ENCODE measurements at regions not wholly inside any gene's neighbourhood (a gene's known extent, or its start where the extent isn't known, plus 50 kb on each side); places are given as distances from the start of the nearest gene placed in this dataset.

DNA sequence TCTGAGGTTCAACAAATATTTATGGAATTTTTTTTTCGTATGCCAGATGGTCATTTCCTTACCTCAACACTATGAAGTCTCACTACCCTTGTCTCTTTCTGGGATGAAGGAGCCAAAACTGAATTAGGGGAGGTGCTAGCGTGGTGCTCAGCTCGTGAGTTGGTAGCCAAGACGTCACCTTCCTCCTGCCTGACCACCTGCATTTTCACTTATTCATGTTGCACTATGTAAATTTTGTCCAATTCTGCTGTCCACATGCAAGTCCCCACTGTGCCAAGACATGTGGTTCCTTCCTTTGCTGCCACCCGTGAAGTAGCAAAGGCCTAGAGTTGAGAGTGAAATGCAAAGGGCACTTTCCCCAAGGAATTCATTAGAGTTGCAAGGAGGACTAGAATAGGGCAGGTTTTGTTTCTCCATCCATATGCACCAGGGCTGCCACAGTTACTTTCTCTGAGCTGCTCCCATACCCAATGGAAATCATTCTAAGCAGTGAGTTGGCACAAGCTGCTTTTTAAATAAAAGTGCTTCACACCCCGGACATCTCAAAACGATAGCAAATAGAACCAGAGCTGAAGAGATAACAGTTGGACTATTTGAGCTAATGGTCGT lies 591.3 kb upstream of the NOX3 start:
- H3K4me3 ChIP-seq = no peak overlapping the region
- H3K9me2 ChIP-seq (ENCODE audit: insufficient read depth) = no peaks in the 10 kb centered on the region
- H4K20me1 ChIP-seq (ENCODE audit: insufficient read depth) = no peaks in the 10 kb centered on the region
- 32 to 37% methylated on average over 8 of the region's 8 CpGs for WGBS, 2 experiments (ENCODE audit: low coverage in 1 of 2, low lambda C conversion rate in 2 of 2, missing lambda C conversion rate in 2 of 2)
- no peaks in the 10 kb centered on the region for H3K9me3 ChIP-seq (ENCODE audit: low read depth)
- DNase-seq = no peak
- no peaks in the 10 kb centered on the region for H3K4me1 ChIP-seq (ENCODE audit: insufficient read depth)
- no peaks in the 10 kb centered on the region for H3K27me3 ChIP-seq (replicated peaks; ENCODE audit: insufficient read depth)
- H3K79me2 ChIP-seq (ENCODE audit: insufficient read depth) = no peaks in the 10 kb centered on the region
- TF ChIP-seq EZH2 (IDR thresholded peaks at IDR 0.05; ENCODE audit: insufficient read depth, poor library complexity, severe bottlenecking) (no peak), EZH2phosphoT487 (IDR thresholded peaks at IDR 0.05; ENCODE audit: insufficient read depth, low read depth) (no peak)
- H3K27ac ChIP-seq = no peak overlapping the region
- H3K4me2 ChIP-seq (ENCODE audit: unreplicated experiment) = no peak overlapping the region
- H2AFZ ChIP-seq = no peak overlapping the region
- in situ Hi-C loops (cut with MboI) = no loop called here
- H3K36me3 ChIP-seq (ENCODE audit: low read depth) = no peaks in the 10 kb centered on the region
- H3F3A ChIP-seq (ENCODE audit: insufficient read depth) = no peaks in the 10 kb centered on the region
- H3K9ac ChIP-seq = no peak overlapping the region

DNA sequence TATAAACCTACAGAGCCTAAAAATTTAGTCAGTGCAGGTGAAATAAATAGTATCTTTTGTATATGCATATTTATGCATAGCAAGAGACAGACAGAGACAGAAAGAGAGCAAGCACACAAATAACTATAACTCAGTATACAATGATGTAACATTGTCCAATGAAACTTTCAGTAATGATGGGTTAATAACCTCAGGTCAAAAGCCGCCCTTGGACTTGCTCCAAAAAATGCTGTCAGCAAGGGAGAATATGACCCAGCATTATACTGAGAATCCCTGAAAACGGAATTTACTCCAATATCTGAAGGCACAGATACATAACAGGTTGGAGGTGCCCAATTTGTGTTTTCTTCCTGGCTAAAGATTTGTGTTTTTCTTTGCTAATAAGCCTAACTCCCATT lies 590.6 kb upstream of the NOX3 start:
- Histone ChIP-seq H3K4me1 (ENCODE audit: insufficient read depth) (no peaks in the 10 kb centered on the region), H3K4me2 (ENCODE audit: unreplicated experiment) (no peak overlapping the region), H2AFZ (no peak overlapping the region), H3K36me3 (ENCODE audit: low read depth) (no peaks in the 10 kb centered on the region), H3K27ac (no peak overlapping the region), H4K20me1 (ENCODE audit: insufficient read depth) (no peaks in the 10 kb centered on the region), H3K9ac (no peak overlapping the region), H3K79me2 (ENCODE audit: insufficient read depth) (no peaks in the 10 kb centered on the region), H3K4me3 (no peak overlapping the region), H3K9me2 (ENCODE audit: insufficient read depth) (no peaks in the 10 kb centered on the region), H3K9me3 (ENCODE audit: low read depth) (no peaks in the 10 kb centered on the region), H3K27me3 (replicated peaks; ENCODE audit: insufficient read depth) (no peaks in the 10 kb centered on the region), H3F3A (ENCODE audit: insufficient read depth) (no peaks in the 10 kb centered on the region)
- TF ChIP-seq EZH2 (IDR thresholded peaks at IDR 0.05; ENCODE audit: insufficient read depth, poor library complexity, severe bottlenecking) (no peak), EZH2phosphoT487 (IDR thresholded peaks at IDR 0.05; ENCODE audit: insufficient read depth, low read depth) (no peak)
- no peak for DNase-seq
- in situ Hi-C loops (cut with MboI) = no loop called here
- 10 to 23% methylated on average over 2 of the region's 2 CpGs for WGBS, 2 experiments (ENCODE audit: low coverage in 1 of 2, low lambda C conversion rate in 2 of 2, missing lambda C conversion rate in 2 of 2)

DNA sequence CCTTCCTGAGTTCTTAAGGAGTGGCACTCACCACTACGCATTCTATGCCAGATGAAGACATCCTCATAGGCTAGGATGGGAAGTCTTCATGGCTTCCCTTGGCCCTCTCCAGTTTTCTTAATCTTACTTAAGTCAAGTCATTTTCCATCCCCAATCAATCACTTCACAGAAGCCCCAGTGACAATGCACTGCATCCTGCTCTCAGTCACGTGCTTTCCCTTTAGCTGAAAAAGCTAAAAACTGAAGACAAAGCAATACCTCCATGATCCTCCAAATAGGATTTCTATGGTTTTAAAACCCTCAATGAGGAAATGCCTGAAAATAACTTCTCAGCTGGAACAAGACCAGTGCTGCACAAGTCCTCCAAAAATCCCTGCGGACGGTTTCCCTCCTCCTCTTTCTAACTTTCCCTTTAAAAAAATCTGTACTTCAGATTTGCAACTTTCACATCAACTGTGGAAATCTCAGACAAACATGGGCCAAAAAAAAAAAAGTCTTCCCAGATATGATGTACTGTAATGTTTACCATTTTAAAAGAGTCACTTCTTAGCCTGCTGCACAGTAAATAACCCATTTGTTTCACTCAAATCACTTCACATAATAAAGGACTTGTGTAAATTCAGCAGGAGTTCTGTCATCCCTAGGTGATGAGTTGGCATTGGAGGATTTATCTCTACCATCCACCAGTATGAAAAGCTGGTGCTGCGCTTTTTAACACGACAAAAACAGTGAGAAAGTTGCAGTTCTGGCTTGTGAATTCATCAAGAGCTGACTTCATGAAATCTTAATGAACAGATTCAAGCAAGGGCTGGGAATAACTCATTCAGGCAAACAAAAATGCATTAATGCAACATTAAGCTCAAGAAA lies 590.0 kb upstream of the NOX3 start:
- Histone ChIP-seq H3K4me1 (ENCODE audit: insufficient read depth) (no peaks in the 10 kb centered on the region), H3F3A (ENCODE audit: insufficient read depth) (no peaks in the 10 kb centered on the region), H3K27me3 (replicated peaks; ENCODE audit: insufficient read depth) (no peaks in the 10 kb centered on the region), H4K20me1 (ENCODE audit: insufficient read depth) (no peaks in the 10 kb centered on the region), H3K9me2 (ENCODE audit: insufficient read depth) (no peaks in the 10 kb centered on the region), H3K27ac (no peak overlapping the region), H2AFZ (no peak overlapping the region), H3K4me3 (no peak overlapping the region), H3K36me3 (ENCODE audit: low read depth) (no peaks in the 10 kb centered on the region), H3K9ac (no peak overlapping the region), H3K9me3 (ENCODE audit: low read depth) (no peaks in the 10 kb centered on the region), H3K4me2 (ENCODE audit: unreplicated experiment) (no peak overlapping the region), H3K79me2 (ENCODE audit: insufficient read depth) (no peaks in the 10 kb centered on the region)
- in situ Hi-C loops (cut with MboI) = no loop called here
- 29 to 31% methylated on average over 6 of the region's 6 CpGs for WGBS, 2 experiments (ENCODE audit: low coverage in 1 of 2, low lambda C conversion rate in 2 of 2, missing lambda C conversion rate in 2 of 2)
- TF ChIP-seq EZH2 (IDR thresholded peaks at IDR 0.05; ENCODE audit: insufficient read depth, poor library complexity, severe bottlenecking) (no peak), EZH2phosphoT487 (IDR thresholded peaks at IDR 0.05; ENCODE audit: insufficient read depth, low read depth) (no peak)
- no peak for DNase-seq

- in situ Hi-C loops (cut with MboI) = no loop called here
- no peak overlapping the region for H3K27ac ChIP-seq
- no peak for DNase-seq
- no peak overlapping the region for H3K4me3 ChIP-seq
- no peaks in the 10 kb centered on the region for H3F3A ChIP-seq (ENCODE audit: insufficient read depth)
- no peaks in the 10 kb centered on the region for H3K36me3 ChIP-seq (ENCODE audit: low read depth)
- no peaks in the 10 kb centered on the region for H3K79me2 ChIP-seq (ENCODE audit: insufficient read depth)
- H3K4me1 ChIP-seq (ENCODE audit: insufficient read depth) = no peaks in the 10 kb centered on the region
- no peak overlapping the region for H3K4me2 ChIP-seq (ENCODE audit: unreplicated experiment)
- H3K9me2 ChIP-seq (ENCODE audit: insufficient read depth) = no peaks in the 10 kb centered on the region
- peaks cover 4% of the 10 kb centered on the region for H3K9me3 ChIP-seq (ENCODE audit: low read depth)
- H3K27me3 ChIP-seq (replicated peaks; ENCODE audit: insufficient read depth) = no peaks in the 10 kb centered on the region
- H3K9ac ChIP-seq = no peak overlapping the region
- no peak overlapping the region for H2AFZ ChIP-seq
- TF ChIP-seq EZH2 (IDR thresholded peaks at IDR 0.05; ENCODE audit: insufficient read depth, poor library complexity, severe bottlenecking) = no peak
- TF ChIP-seq EZH2phosphoT487 (IDR thresholded peaks at IDR 0.05; ENCODE audit: insufficient read depth, low read depth) = no peak
- no peaks in the 10 kb centered on the region for H4K20me1 ChIP-seq (ENCODE audit: insufficient read depth)
Measured at GRCh38 chr6:156033598-156033997, 578.0 kb upstream of the NOX3 start.

Measured in GM23248 (cell line).